Uterus (tissue), 2 donors: ENCODE measurements at regions not wholly inside any gene's neighbourhood (a gene's known extent, or its start where the extent isn't known, plus 50 kb on each side); places are given as distances from the start of the nearest gene placed in this dataset.

Experiments used
- CTCF ChIP-seq, 4 experiments: fragments of 200-600 bp in 2 of 4; fragments of 450-650 bp in 2 of 4; sonication (generic) in 2 of 4; IDR thresholded peaks; one replicate each; pipeline ENCODE4 v1.5.1; 2016 to 2019; ENCODE audit warnings: antibody characterized with exemption in 4 of 4, mild to moderate bottlenecking in 2 of 4, moderate library complexity in 1 of 4
- POLR2A ChIP-seq, 2 donors: fragments of 450-650 bp; IDR thresholded peaks; one replicate each; pipeline ENCODE4 v1.6.1; 2016; ENCODE audit warnings: antibody characterized with exemption in 2 of 2, mild to moderate bottlenecking in 1 of 2, moderate library complexity in 1 of 2

- TF ChIP-seq POLR2A (IDR thresholded peaks at IDR 0.05) (no peak), CTCF (IDR thresholded peaks at IDR 0.05) (no peak)
Observed at GRCh38 chr18:22564036-22564435, 146.3 kb upstream of the CTAGE1 start.
